ENCODE measurements at regions not wholly inside any gene's neighbourhood (a gene's known extent, or its start where the extent isn't known, plus 50 kb on each side); places are given as distances from the start of the nearest gene placed in this dataset.

DNA sequence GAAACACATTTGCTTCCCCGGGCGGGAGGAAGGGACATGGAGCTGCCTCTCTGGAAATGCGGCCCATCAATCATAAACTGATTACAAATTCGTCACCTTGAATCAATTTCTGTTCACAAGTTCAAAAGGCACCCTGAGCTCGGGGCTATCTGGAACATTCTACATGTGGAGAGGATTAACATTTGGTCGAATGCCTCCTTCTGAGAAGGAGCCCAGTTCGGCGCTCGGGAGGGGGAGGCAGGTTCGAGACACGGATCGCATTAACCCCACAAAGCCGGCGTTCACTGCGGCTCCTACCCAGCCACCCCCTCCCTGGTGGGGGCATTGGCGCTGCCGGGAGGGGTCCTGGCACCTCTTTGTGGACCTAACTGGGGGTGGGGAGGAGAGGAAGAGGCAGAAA, 108.0 kb downstream of the CPZ start:
- H3K27ac Mint-ChIP-seq: no peak overlapping the region
- Histone ChIP-seq H3K36me3 (replicated peaks in 1 of 2; ENCODE audit: control insufficient read depth in 1 of 2, insufficient read depth in 2 of 2, low read length in 2 of 2) (no peaks in the 10 kb centered on the region), H4K20me1 (ENCODE audit: insufficient read depth, low read length) (no peaks in the 10 kb centered on the region), H3K79me2 (ENCODE audit: insufficient read depth, low read length) (no peaks in the 10 kb centered on the region), H3K9me3 (replicated peaks in 1 of 2; ENCODE audit: control insufficient read depth in 1 of 2, insufficient read depth in 1 of 2, low read length in 2 of 2) (no peaks in the 10 kb centered on the region), H3K4me3 (replicated peaks in 1 of 3; ENCODE audit: low read depth in 2 of 3, low read length in 3 of 3) (no peak overlapping the region), H2AFZ (ENCODE audit: insufficient read depth, low read depth, low read length, poor library complexity, severe bottlenecking) (no peak overlapping the region), H3K4me2 (replicated peaks; ENCODE audit: extremely low read depth, low read length, poor library complexity, severe bottlenecking) (no peak overlapping the region), H3K4me1 (ENCODE audit: control insufficient read depth in 1 of 2, insufficient read depth in 2 of 2, low read length in 2 of 2) (no peaks in the 10 kb centered on the region), H3K9ac (ENCODE audit: insufficient read depth, low read length, poor library complexity, severe bottlenecking) (no peak overlapping the region), H3K27ac (ENCODE audit: low read depth in 1 of 2, low read length in 2 of 2) (no peak overlapping the region), H3K27me3 (ENCODE audit: control insufficient read depth in 2 of 2, insufficient read depth in 2 of 2, low read length in 2 of 2) (no peaks in the 10 kb centered on the region)
- H3K4me3 Mint-ChIP-seq: no peak overlapping the region
- H3K36me3 Mint-ChIP-seq: no peaks in the 10 kb centered on the region
- DNase-seq: no peak
- peaks cover 0 to 2% (median 0%) of the 10 kb centered on the region in 7 donors for H3K9me3 Mint-ChIP-seq
- peaks cover 7 to 14% (median 10%) of the 10 kb centered on the region in 3 donors for H3K27me3 Mint-ChIP-seq (ENCODE audit: low read depth in 3 of 3)
- 73% methylated on average over 6 of the region's 17 CpGs for WGBS (ENCODE audit: insufficient coverage)
- no peaks in the 10 kb centered on the region for H3K4me1 Mint-ChIP-seq
- TF ChIP-seq, protein P1, sequence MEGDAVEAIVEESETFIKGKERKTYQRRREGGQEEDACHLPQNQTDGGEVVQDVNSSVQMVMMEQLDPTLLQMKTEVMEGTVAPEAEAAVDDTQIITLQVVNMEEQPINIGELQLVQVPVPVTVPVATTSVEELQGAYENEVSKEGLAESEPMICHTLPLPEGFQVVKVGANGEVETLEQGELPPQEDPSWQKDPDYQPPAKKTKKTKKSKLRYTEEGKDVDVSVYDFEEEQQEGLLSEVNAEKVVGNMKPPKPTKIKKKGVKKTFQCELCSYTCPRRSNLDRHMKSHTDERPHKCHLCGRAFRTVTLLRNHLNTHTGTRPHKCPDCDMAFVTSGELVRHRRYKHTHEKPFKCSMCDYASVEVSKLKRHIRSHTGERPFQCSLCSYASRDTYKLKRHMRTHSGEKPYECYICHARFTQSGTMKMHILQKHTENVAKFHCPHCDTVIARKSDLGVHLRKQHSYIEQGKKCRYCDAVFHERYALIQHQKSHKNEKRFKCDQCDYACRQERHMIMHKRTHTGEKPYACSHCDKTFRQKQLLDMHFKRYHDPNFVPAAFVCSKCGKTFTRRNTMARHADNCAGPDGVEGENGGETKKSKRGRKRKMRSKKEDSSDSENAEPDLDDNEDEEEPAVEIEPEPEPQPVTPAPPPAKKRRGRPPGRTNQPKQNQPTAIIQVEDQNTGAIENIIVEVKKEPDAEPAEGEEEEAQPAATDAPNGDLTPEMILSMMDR (IDR thresholded peaks at IDR 0.05): no peak
- intact Hi-C loops (cut with micrococcal nuclease): no loop called here

DNA sequence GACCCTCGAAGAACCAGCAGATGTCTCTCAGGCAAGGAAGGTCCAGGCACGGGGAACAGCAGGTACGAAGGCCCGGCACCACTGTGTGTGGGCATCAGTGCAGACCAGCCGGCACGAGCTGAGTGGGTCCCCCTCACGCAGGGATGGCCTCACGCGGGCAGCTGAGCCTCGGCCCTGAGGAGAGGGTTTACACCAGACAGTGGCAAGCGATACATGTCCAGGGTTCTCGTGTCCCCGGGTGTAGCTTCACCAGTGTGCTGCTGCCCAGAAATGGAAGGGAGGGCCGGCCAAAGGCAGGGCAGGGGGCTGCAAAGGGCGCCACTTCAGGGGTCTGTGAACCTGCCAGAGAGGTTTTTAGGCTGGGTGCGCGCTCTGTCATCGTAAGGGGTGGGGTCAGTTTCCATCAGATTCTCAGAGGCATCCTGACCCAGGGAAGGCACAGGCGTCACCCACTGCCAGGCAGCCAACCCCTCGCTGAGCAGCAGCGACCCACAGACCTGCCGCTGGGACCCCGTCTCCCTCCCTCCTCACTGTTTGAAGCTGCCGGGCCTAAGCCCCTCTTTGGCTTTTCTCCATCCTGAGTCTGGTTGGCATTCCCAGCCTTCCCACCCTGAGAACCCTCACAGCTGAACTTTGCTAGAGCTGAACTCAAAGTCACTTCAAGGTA, 107.0 kb downstream of the CPZ start:
- Histone ChIP-seq H3K9me3 (replicated peaks in 1 of 2; ENCODE audit: control insufficient read depth in 1 of 2, insufficient read depth in 1 of 2, low read length in 2 of 2) (no peaks in the 10 kb centered on the region), H3K4me1 (ENCODE audit: control insufficient read depth in 1 of 2, insufficient read depth in 2 of 2, low read length in 2 of 2) (no peaks in the 10 kb centered on the region), H2AFZ (ENCODE audit: insufficient read depth, low read depth, low read length, poor library complexity, severe bottlenecking) (no peak overlapping the region), H3K4me3 (replicated peaks in 1 of 3; ENCODE audit: low read depth in 2 of 3, low read length in 3 of 3) (no peak overlapping the region), H3K27ac (ENCODE audit: low read depth in 1 of 2, low read length in 2 of 2) (no peak overlapping the region), H3K27me3 (ENCODE audit: control insufficient read depth in 2 of 2, insufficient read depth in 2 of 2, low read length in 2 of 2) (no peaks in the 10 kb centered on the region), H3K79me2 (ENCODE audit: insufficient read depth, low read length) (no peaks in the 10 kb centered on the region), H4K20me1 (ENCODE audit: insufficient read depth, low read length) (no peaks in the 10 kb centered on the region), H3K4me2 (replicated peaks; ENCODE audit: extremely low read depth, low read length, poor library complexity, severe bottlenecking) (no peak overlapping the region), H3K9ac (ENCODE audit: insufficient read depth, low read length, poor library complexity, severe bottlenecking) (no peak overlapping the region), H3K36me3 (replicated peaks in 1 of 2; ENCODE audit: control insufficient read depth in 1 of 2, insufficient read depth in 2 of 2, low read length in 2 of 2) (no peaks in the 10 kb centered on the region)
- H3K4me1 Mint-ChIP-seq: no peaks in the 10 kb centered on the region
- WGBS (ENCODE audit: insufficient coverage): 89% methylated on average over 21 of the region's 24 CpGs
- peaks cover 7 to 12% (median 9%) of the 10 kb centered on the region in 3 donors for H3K27me3 Mint-ChIP-seq (ENCODE audit: low read depth in 3 of 3)
- TF ChIP-seq, protein P1 (IDR thresholded peaks at IDR 0.05): no peak
- no peak for DNase-seq
- peaks cover 0 to 2% (median 0%) of the 10 kb centered on the region in 7 donors for H3K9me3 Mint-ChIP-seq
- intact Hi-C loops (cut with micrococcal nuclease): no loop called here
- H3K36me3 Mint-ChIP-seq: no peaks in the 10 kb centered on the region
- no peak overlapping the region for H3K4me3 Mint-ChIP-seq
- H3K27ac Mint-ChIP-seq: no peak overlapping the region
